GM21360 (cell line): ENCODE measurements at regions not wholly inside any gene's neighbourhood (a gene's known extent, or its start where the extent isn't known, plus 50 kb on each side); places are given as distances from the start of the nearest gene placed in this dataset.
"Not testable (repeated sequence)": the region's sequence is repeated elsewhere in the genome, so short reads cannot be mapped to it uniquely, and the experiment has no call there.

Experiments used
- ATAC-seq: cut with Tn5 transposase; IDR thresholded peaks from one replicate; pipeline ENCODE4 v1.9.1; 2021; ENCODE audit warnings: mild to moderate bottlenecking, moderate library complexity; ENCODE audit not compliant: unreplicated experiment

DNA sequence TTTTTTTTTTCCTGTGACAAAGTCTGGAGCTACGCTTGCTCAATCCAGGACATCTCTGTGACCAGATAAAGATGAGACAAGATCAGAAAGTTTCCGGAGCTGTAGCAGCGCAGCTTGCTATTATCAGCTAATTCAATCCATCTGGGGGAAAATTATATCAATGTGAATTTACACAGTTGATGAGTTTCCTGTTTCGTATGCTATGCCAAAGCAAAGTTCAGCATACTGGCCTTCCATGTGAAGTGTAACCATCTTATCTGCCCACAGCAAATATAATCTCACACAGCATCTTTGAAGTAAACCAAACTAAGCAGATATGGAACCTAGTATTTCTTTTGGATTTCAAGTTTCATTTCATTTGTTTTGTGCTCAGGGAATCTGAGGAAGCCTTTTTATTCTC is 1767.7 kb downstream of the EFNA5 start:
- ATAC-seq = no peak

DNA sequence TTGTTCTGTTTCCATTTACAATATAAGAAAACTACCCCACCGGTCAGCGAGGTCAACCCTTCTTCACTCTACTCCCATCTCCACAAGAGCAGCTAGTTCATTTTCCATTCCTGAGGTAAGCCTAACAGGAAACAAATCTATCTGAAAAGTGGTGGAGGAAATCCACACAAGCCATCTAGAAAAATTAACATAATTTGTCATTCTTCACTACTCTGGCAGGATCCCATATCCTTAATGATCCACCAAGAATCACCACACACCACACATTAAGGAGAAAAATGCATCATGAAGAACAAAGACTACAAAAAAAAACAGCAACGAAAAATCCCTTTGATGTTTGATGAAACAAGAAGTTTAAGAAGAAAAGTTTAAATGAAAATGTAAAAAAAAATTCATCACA is 1771.0 kb downstream of the EFNA5 start:
- no peak for ATAC-seq

DNA sequence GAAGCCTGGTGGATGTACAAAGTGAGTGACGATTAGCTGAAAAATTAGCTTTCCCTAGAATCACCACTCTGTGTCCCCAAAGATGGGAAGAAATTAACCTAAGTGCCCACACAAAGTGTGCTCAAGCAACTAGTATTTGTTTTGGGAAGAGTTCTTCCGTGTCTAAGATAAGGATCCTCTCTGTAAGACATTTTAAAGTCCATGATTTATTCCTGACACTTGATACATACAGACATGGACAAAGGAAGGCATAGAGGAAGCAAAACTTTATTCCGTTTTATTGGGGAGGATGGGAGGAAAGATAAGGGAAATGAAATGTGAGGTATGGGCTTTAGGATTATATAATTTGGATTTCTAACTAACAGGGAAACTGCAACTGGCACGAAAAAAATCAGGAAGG is 1772.6 kb downstream of the EFNA5 start:
- ATAC-seq = no peak

DNA sequence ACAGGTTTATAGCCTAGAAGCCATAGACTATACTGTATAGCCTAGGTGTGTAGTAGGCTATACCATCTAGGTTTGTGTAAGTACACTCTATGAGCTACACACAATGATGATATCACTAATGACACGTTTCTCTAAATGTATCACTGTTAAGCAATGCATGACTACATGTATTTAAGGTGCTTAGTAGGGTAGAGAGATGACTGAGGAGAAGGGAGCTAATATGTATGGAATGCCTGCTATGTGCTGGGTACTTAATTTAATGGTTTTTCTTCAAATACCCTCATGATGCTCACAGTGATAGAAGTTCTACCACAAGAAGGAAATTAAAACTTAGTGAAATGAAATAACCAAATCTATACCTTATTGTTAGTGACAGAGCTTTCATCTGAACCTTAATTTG is 1785.5 kb downstream of the EFNA5 start:
- no peak for ATAC-seq

DNA sequence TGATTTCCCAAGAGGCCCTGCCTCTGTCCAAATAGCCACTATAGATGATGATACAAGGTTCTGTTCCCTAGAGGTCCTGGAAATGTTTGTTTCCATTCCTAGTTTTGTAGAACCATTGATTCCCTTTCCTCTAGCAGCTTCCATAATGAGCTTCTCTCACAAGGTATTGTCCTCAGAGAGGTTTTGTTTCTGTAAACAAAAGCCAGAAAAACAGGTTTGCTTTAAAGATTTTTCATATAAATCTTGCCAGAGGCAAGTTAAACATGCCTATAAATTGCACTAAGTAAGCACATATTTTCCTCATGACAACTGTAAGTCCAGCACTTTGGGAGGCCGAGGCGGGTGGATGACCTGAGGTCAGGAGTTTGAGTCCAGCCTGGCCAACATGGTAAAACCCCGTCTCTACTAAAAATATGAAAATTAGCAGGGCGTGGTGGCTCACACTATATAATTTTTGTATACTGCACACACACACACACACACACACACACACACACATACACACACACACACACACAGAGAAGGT is 1787.7 kb downstream of the EFNA5 start:
- ATAC-seq = no peak

DNA sequence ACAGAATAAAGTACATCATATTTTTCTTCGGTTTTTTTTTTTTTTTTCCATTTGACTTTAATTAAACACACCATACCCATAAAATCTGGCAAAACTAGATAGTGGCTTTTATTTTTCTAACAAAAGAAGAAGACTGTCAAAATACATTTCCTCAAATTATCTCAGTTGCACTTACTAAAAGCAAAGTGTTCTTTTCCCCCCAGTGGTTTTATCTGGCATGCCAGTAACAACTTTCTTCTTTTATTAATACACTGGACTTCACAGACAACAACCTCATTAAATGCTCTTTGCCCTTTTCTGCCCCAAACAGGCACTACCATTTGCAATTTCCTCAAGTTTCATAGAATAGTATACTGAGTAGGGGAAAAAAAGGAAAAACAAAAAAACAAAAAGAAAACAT is 1792.3 kb downstream of the EFNA5 start:
- no peak for ATAC-seq

DNA sequence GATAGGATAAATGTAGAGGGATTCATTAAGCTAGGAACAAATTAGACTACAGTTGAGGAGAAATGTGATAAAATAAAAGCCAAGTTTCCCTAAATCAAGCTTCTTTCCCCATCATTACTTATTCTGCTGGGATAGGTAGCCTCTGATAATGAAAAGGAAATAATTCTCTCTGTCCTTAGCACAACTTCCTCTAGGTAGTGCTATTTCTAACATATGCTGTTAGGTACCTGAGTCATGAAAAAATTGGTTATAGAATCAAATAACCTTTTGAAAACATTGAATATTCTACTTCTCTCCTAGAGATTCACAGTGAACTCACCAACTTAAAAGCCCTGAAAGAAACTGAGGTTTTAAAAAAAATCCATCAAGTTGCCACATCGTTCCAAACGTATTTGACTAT is 1793.1 kb downstream of the EFNA5 start:
- no peak for ATAC-seq

DNA sequence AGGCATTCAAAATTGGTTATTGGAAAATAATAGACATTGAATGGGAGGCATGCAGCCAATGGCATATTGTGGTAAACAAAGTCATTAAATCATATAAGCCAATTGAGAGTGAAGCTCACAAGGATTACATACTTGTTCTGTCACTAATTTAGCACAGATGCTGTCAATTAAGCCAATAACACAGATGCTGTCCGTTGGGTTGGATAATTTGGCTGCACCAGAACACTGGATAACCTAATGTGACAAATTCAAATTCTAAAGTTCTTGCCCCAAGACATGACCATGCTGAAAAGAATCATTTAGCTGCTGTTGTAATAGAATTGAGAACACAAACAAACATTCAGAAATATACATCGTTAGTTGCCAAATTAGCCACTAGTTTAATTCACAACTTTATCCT is 1796.4 kb downstream of the EFNA5 start:
- no peak for ATAC-seq

DNA sequence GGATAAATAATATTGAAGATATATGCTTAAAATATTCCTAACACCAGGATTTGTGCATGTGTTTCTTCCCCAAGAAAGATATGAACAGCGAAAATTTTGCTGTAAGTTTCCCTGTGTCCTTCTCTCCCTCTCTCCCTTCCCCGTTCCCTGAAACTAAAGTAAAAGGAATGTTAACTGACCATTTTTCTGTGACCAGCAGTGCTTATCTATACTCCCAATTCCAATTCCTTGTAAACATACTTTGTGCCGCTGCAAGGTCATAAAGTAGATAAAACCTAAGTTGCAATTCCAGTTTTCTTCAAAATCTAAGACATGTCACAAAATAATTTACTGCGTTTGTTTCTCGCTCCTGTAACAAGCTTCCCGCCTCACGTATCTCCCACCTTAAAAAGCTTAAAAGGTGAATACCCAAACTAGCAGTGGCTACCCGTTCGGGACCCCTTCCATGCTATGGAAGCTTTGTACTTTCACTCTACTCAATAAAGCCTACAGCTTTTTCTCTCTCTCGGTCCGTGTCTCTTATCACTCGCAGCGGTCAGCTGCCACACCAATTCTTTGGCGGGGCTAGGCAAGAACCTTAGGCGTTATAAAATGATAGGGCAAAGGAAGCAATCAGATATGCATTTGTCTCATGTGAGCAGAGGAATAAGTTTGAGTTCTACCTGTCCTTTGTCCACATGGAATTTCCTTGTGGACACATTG is 1798.0 kb downstream of the EFNA5 start:
- ATAC-seq = no peak

DNA sequence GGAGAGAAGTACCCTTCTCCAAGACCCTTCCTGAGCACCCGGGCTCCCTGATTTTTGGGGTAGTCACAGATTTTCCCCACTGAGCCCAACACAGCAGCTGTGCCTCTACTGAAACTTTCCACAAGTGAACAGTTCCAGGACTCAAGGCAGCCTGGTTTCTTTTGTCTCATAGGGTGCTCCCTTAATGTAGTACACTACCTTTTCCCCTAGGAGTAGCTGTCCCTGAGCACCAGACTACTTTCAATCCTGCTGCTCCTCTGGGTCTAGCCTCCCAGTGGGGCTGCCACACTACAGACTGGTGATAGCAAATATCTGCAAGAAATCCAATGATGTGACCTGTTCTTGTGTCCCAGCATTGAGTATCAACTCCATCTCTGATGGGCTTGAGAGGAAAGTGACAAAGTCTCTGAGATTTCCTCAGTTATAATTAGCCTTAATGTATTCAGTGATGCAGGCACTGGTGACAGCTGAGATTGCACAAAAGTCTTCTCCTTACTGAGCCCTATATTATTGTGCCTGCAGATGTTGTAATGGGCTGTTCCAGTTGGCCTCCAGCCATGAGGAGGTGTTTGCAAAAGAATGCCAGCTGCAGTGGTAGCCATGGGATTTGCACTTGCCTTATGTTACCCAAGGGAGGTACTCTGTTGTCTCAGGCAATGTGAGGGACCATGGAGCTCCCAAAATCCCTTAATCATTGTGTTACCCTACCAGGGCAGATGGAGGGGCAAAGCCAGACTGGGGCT is 1802.5 kb downstream of the EFNA5 start:
- no peak for ATAC-seq

DNA sequence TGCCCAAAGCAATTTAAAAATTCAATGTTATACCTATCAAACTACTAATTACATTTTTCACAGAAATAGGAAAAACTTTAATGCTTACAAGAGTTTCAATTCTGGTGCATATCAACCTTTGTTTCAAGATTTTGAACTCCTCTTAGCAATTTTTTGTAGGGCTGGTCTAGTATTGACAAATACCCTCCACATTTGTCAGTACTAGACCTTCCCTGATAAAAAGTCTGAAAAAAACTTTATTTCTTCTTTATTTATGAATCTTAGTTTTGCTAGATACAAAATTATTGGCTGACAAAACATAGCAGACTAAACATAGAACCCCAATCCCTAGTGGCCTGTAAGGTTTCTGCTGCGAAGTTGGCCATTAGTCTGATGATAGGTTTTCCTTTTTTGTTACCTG is 1804.9 kb downstream of the EFNA5 start:
- ATAC-seq = no peak

DNA sequence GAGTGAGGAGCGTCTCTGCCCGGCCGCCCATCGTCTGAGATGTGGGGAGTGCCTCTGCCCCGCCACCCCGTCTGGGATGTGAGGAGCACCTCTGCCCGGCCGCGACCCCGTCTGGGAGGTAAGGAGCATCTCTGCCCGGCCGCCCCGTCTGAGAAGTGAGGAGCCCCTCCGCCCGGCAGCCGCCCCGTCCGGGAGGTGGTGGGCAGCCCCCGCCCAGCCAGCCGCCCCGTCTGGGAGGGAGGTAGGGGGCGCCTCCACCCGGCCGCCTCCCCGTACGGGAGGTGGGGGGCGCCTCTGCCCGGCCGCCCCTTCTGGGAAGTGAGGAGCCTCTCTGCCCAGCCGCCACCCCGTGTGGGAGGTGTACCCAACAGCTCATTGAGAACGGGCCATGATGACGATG is 1811.4 kb downstream of the EFNA5 start:
- not testable (repeated sequence) for ATAC-seq

DNA sequence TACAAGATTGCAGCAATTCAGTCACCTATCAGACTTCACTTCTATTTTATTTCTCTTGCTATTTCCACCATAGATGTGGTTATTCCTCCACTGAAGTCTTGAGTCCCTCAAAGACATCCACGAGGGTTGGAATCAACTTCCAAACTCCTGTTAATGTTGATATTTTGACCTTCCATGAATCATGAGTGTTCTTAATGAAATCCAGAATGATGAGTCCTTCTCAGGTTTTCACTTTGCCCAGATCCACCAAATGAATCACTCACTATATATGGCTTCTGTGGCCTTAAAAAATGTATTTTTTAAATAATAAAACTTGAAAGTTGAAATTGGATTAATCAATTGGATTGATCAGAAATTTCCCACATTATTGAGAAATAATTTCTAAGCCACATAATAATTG is 1821.0 kb downstream of the EFNA5 start:
- no peak for ATAC-seq

DNA sequence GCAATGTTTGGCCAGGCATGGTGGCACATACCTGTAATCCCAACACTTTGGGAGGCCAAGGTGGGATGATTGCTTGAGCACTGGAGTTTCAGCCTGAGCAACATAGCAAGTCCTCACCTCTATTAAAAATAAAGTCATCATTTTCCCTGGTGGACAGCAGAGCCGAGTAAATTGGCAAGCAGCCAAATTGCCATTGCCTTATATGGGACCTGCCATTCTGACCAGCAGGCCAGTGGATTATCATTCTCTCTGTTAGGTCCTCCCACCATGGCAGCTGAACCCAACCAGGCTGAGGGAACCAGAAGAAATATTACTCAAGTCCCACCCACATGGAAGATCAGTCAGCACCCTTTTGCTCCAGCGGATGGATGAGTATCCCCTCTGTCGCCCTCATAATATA is 1829.9 kb downstream of the EFNA5 start:
- ATAC-seq = no peak

DNA sequence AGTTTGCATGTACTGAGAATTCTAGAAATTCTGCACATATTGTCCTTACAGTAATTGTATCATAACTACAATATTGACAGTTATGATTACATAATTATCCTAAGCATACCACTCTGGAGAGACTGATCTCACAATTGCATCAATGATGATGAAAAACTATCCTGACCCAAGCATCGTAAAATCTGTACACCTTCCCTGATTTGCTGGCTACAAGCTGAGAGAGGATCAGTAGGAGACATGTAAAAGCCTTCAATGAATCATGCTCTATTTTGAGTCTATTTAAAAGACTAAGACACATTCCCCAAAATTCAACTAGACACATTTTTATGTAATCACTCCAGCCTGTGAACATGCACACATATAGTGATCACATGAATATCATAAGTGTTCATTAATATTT is 1833.8 kb downstream of the EFNA5 start:
- no peak for ATAC-seq

DNA sequence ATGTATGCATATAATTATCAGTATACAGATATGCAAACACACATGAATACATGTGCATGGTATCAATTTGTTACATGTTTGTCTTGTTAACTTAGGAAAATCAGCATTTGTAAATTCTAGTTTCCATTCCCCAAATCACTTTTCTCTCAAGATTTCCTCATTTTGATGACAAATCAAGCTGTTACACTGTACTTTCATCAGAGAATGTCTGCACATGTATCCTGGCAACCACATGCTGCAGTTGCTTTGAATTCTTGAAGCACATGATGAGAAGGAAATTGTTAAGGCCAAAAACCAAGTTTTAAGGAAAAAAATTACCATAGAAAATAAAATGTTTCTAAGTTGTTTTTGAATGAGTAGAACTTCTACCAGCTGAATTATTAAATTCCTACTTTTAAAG is 1834.5 kb downstream of the EFNA5 start:
- ATAC-seq = no peak

DNA sequence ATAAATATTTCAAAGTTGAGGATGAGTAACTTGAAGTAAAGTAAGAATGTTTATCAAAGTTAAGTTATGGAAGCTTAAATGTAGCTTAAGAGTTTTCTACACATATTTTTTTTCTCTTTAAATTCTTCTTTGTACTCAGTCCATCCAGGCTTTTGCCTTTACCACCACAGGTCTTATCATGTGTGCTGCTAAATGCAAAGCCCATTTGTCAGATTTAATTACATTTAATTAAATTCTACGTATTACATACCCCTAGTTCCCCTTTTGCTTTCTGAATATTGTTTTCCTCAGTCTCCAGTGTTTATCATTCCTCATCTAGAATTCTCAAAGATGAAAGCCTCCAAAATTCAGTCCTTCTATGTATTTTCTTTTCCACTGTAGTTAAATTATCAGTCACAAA is 1841.9 kb downstream of the EFNA5 start:
- no peak for ATAC-seq

DNA sequence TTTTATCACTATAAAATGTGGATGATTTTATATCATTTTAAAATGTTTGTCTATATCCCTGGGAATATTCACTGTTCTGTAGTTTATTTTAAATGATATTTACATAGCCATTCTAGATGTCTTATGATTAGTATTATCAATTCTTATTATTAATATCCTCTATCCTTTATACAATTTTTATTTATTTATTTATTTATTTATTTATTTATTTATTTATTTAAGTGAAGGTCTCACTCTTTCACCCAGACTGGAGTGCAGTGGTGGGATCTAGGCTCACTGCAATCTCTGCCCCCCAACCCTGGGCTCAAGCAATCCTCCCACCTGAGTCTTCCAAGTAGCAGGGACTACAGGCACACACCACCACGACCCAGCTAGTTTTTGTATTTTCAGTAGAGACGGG is 1848.9 kb downstream of the EFNA5 start:
- no peak for ATAC-seq

DNA sequence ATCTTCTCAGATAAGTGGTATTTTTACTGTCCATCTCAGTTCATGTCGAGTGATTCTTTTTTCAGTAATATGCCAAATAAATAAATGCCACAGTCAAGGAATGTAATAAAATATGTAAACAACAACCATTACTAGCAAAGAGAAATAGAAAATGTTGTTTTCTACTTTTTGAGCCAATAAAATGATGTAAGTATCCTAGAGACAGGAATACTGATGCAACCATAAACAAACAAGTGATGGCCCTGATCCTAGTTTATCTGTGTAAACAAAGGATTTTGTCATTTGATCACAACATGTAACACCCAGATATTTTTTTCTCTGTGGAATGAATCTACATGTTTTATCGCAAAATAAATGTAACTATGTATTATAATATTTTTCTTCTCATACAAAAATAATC is 1852.8 kb downstream of the EFNA5 start:
- ATAC-seq = no peak

DNA sequence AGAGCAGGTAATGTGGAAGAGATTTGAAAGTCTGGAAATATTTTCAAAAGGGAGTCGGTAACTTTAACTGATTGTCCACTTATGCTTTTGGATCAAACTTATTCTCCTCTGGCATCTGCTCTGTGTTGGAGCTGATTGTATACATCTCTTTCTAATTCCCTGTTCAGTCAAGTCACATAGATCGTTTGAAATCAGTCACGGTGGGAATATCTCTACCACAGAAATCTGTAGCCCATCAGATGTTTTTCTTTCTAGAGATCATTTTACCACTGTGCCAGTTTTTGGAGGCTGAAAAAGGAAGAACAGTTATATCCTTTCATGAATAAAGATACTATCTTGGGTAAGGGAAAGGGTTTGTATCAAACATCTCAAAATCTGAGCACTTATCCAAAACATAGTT is 1853.3 kb downstream of the EFNA5 start:
- no peak for ATAC-seq

DNA sequence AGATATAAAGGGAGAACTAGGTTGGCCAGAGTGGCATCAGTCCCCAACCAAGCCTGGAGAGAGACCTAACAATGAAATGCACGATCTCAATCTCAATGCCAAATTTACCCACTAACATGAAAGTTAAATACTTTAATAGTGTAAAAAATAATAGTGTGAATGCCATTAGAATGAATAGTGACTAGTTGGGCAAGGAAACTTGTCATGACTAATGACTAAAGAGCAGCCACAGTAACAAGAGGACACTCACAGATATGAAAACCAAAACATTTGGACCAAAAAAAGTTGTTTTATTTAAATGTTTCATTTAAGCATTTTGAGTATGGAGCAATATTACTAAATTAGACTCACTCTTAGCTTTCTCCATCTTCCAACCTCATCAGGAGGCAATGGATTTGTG is 1853.8 kb downstream of the EFNA5 start:
- no peak for ATAC-seq

DNA sequence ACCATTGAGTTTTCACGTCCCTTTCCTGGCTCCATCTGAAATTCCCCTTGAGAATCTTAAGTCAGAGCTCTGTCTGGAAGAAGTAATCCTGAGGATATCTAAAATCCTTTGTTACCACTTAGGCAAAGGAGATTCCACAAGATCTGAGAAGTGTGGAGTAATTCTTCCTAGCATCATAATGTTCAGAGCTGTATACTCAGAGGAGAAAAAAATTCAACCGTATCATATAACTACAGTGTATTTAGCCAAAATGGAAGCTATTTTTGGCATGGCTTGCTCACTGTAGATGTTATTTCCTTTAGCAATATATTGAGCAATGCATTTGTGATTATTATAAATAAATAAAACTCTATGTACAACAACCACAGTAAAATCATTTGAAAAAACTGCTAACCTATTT is 1858.4 kb downstream of the EFNA5 start:
- no peak for ATAC-seq

DNA sequence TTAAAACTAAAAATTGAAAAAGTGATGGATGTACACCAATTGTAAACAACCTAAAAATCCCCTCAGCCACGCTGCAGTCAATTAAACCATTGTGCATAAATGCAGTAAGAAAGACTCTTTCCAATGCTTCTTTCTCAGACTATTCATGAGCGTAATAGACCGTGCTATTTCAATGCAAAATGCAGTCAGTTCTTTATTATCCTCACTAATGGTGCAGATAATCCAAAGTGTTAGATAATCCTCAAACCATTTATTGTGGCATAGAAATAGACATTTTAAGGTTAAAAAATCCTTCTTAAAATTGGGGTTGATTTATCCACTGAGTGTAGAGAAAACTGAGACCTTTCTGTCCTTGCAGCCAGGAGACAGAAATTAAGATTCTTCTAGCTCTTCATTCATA is 1862.8 kb downstream of the EFNA5 start:
- no peak for ATAC-seq
